Stomach (tissue), 8 donors: ENCODE measurements at regions not wholly inside any gene's neighbourhood (a gene's known extent, or its start where the extent isn't known, plus 50 kb on each side); places are given as distances from the start of the nearest gene placed in this dataset.

Source experiments
- DNase-seq, 2 donors: peaks; one replicate each; pipeline versions ENCODE4 v3.0.0 to v3.0.0-alpha.2; 2013 to 2019
- H3K27ac ChIP-seq, 5 donors: fragments of 200-600 bp in 4 of 5; sonication (generic) in 4 of 5; one replicate each; pipeline ENCODE4 v1.5.1; 2013 to 2019; ENCODE audit warnings: mild to moderate bottlenecking in 1 of 5, moderate library complexity in 1 of 5
- H3K27me3 ChIP-seq, 3 donors: fragments of 200-600 bp; sonication (generic); one replicate each; pipeline ENCODE4 v1.5.1; 2017 to 2019; ENCODE audit warnings: mixed run types in 1 of 3
- H3K36me3 ChIP-seq, 4 donors: fragments of 200-600 bp; sonication (generic); 1 replicate in 3 of 4; 2 replicates in 1 of 4; pipeline ENCODE4 v1.5.1; 2016 to 2019
- H3K4me1 ChIP-seq, 4 donors: fragments of 200-600 bp; sonication (generic); one replicate each; pipeline ENCODE4 v1.5.1; 2016 to 2019
- H3K4me3 ChIP-seq, 4 donors: fragments of 200-600 bp; sonication (generic) in 3 of 4; one replicate each; pipeline ENCODE4 v1.5.1; 2016 to 2019; ENCODE audit warnings: mild to moderate bottlenecking in 1 of 4
- H3K9me3 ChIP-seq, 4 donors: fragments of 200-600 bp; sonication (generic); one replicate each; pipeline ENCODE4 v1.5.1; 2016 to 2019
- EP300 ChIP-seq: sonication (generic); formaldehyde crosslinking; IDR thresholded peaks from one replicate; pipeline ENCODE4 v1.6.1; 2017; ENCODE audit warnings: antibody characterized with exemption
- POLR2A ChIP-seq, 4 donors: fragments of 450-650 bp; IDR thresholded peaks; one replicate each; pipeline ENCODE4 v1.6.1; 2016; ENCODE audit warnings: antibody characterized with exemption in 4 of 4, control low read depth in 2 of 4, mild to moderate bottlenecking in 1 of 4, moderate library complexity in 1 of 4
- POLR2AphosphoS5 ChIP-seq, 3 donors: sonication (generic); formaldehyde crosslinking; IDR thresholded peaks; one replicate each; pipeline ENCODE4 v1.6.1; 2016; ENCODE audit warnings: antibody characterized with exemption in 3 of 3
- WGBS, 5 donors: extraction: QIAGEN DNeasy Blood & Tissue Kit in 3 of 5; methylation state at CpG; one replicate each; pipeline versions ENCODE4 v1.1.5 to v1.1.7; 2013 to 2018; 5-methylcytosine and 5-hydroxymethylcytosine counted together
- intact Hi-C: fragments of 100-400 bp; cut with DNase I; formaldehyde crosslinking; loops from one replicate; pipeline ENCODE4 v1.15.1; 2023; ENCODE audit warnings: low total_unique reads
- TF ChIP-seq, protein P1 (sequence below), 7 experiments: fragments of 450-650 bp in 4 of 7; fragments of 200-600 bp in 3 of 7; sonication (generic) in 3 of 7; IDR thresholded peaks; one replicate each; pipeline ENCODE4 v1.5.1; 2016 to 2019; ENCODE audit warnings: antibody characterized with exemption in 7 of 7, control low read depth in 2 of 7, mild to moderate bottlenecking in 1 of 7
- donor health status: healthy with polysubstance abuse.
- donor health status: Bipolar disorder and iron deficiency.
- donor health status: healthy.

DNA sequence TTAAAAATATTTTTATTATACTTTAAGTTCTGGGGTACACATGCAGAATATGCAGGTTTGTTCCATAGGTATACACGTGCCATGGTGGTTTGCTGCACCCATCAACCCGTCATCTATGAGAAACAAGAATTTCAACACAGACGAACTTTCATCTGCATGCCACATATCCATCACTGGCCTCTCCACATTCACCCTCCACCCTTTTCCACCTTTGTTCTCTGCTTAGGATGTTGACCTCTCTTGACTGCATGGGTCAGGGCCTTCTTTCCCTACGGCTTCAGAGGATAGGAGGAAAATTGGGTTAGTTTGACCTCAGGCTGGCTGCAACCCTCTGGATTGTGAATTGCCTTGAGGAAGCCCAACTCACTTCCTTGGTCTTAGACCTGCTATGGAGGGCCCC, 260.9 kb downstream of the MREG start:
- intact Hi-C loops, result no loop called here
- Histone ChIP-seq H3K4me1 (peaks cover 0 to 28% (median 14%) of the 10 kb centered on the region in 4 donors), H3K27ac (no peak overlapping the region), H3K4me3 (no peak overlapping the region), H3K36me3 (no peaks in the 10 kb centered on the region), H3K9me3 (no peaks in the 10 kb centered on the region), H3K27me3 (no peaks in the 10 kb centered on the region)
- 83 to 92% (median 85%) methylated on average over 4 of the region's 4 CpGs for WGBS, 5 donors
- no peak for DNase-seq
- TF ChIP-seq EP300 (no peak), POLR2A (IDR thresholded peaks at IDR 0.05) (no peak), POLR2AphosphoS5 (IDR thresholded peaks at IDR 0.05) (no peak)
- TF ChIP-seq, protein P1, sequence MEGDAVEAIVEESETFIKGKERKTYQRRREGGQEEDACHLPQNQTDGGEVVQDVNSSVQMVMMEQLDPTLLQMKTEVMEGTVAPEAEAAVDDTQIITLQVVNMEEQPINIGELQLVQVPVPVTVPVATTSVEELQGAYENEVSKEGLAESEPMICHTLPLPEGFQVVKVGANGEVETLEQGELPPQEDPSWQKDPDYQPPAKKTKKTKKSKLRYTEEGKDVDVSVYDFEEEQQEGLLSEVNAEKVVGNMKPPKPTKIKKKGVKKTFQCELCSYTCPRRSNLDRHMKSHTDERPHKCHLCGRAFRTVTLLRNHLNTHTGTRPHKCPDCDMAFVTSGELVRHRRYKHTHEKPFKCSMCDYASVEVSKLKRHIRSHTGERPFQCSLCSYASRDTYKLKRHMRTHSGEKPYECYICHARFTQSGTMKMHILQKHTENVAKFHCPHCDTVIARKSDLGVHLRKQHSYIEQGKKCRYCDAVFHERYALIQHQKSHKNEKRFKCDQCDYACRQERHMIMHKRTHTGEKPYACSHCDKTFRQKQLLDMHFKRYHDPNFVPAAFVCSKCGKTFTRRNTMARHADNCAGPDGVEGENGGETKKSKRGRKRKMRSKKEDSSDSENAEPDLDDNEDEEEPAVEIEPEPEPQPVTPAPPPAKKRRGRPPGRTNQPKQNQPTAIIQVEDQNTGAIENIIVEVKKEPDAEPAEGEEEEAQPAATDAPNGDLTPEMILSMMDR (IDR thresholded peaks at IDR 0.05), result no peak

DNA sequence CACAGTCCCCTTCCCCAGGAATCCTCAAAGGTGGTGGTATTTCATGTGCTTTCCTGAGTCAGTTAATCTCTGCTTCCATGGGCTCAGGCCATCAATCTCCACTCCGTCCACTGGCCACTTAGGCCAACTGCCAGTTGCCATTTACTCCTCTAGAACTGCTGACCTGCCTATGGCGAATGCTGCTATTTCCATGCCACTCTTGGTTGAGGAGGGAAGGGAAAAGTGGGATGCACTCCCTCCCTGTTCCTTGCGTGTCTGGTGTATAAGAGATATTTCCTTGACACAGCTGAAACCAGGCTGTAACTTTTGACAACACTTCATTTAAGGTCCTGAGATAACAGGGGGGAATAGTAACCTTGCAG, 261.5 kb downstream of the MREG start:
- intact Hi-C loops, result no loop called here
- TF ChIP-seq POLR2A (IDR thresholded peaks at IDR 0.05) (no peak), POLR2AphosphoS5 (IDR thresholded peaks at IDR 0.05) (no peak), EP300 (no peak)
- TF ChIP-seq, protein P1 (IDR thresholded peaks at IDR 0.05), result no peak

DNA sequence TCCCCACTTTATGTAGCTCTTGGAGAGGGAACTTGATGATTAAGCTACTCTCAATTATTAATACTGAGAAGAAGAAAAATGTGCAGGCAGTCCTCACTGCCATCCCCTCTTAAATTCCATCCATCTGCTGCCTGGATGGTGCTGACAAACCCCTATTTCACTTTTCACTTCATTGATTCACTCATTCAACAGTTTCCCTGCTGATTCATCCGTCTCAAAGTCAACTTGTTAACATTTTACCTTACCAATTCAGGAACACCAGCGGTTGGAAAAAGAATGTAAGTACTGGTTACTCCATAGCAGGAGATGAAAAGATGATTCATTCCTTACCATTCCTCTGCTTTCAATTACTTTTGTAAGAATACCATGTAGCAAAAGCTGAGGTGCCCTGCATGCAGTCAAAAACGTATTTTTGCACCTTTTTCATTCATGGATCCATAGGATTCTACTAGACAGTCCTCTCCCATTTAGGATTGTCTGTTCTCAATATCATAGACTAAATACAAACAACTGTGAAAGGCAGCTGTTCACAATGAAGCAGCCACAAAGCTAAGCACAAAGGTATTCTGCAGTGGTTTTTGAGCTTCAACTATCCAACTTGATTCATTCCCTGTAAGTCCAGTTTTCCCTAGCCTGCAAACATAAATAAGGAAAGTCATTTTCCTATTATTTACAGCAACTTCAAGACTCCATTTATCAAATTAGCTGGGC, 262.0 kb downstream of the MREG start:
- WGBS, 5 donors, result 77 to 83% (median 79%) methylated on average over 3 of the region's 3 CpGs
- no peaks in the 10 kb centered on the region for H3K36me3 ChIP-seq
- H3K4me3 ChIP-seq, result no peak overlapping the region
- H3K27me3 ChIP-seq, result no peaks in the 10 kb centered on the region
- H3K4me1 ChIP-seq, result peaks cover 0 to 38% (median 14%) of the 10 kb centered on the region in 4 donors
- no peaks in the 10 kb centered on the region for H3K9me3 ChIP-seq
- intact Hi-C loops, result no loop called here
- no peak for TF ChIP-seq EP300
- TF ChIP-seq, protein P1 (IDR thresholded peaks at IDR 0.05), result no peak
- no peak for TF ChIP-seq POLR2A (IDR thresholded peaks at IDR 0.05)
- no peak for TF ChIP-seq POLR2AphosphoS5 (IDR thresholded peaks at IDR 0.05)
- DNase-seq, result no peak
- H3K27ac ChIP-seq, result no peak overlapping the region

More for the DNA sequence above, 261.5 kb downstream of the MREG start:
- peaks cover 0 to 33% (median 14%) of the 10 kb centered on the region in 4 donors for H3K4me1 ChIP-seq
- no peaks in the 10 kb centered on the region for H3K27me3 ChIP-seq
- no peaks in the 10 kb centered on the region for H3K36me3 ChIP-seq
- H3K27ac ChIP-seq, result no peak overlapping the region
- 89 to 98% (median 91%) methylated on average over 3 of the region's 3 CpGs for WGBS, 5 donors
- no peak overlapping the region for H3K4me3 ChIP-seq
- no peak for DNase-seq
- no peaks in the 10 kb centered on the region for H3K9me3 ChIP-seq

DNA sequence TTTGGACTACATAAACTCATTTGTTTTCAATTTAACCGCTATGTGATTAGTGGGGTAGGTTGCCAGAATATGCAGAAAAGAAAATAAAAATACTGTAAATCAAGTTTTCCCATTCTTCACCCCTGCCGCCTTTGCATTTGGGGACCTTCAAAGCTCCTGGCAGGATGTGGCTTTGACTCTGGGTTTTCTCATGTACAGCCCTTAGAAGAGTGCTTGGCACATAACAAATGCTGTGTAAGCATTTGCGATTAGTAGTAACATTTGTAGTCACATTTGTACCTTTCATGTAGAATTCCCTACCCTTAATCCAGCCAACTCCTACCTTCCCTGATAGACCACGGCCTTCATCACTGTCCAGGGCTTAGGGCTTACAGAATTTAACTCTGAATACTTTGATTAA, 262.6 kb downstream of the MREG start:
- H3K4me3 ChIP-seq, result no peak overlapping the region
- DNase-seq, result peak in 1 of 2 donors; percentile 30
- TF ChIP-seq POLR2A (IDR thresholded peaks at IDR 0.05) (no peak), POLR2AphosphoS5 (IDR thresholded peaks at IDR 0.05) (no peak), EP300 (no peak)
- TF ChIP-seq, protein P1 (IDR thresholded peaks at IDR 0.05), result no peak
- no peaks in the 10 kb centered on the region for H3K27me3 ChIP-seq
- H3K4me1 ChIP-seq, result peaks cover 0 to 38% (median 14%) of the 10 kb centered on the region in 4 donors
- H3K9me3 ChIP-seq, result no peaks in the 10 kb centered on the region
- no peaks in the 10 kb centered on the region for H3K36me3 ChIP-seq
- H3K27ac ChIP-seq, result no peak overlapping the region
- intact Hi-C loops, result no loop called here
- 64 to 83% (median 79%) methylated on average over 4 of the region's 4 CpGs for WGBS, 5 donors
